ENCODE measurements at regions not wholly inside any gene's neighbourhood (a gene's known extent, or its start where the extent isn't known, plus 50 kb on each side); places are given as distances from the start of the nearest gene placed in this dataset.

DNA sequence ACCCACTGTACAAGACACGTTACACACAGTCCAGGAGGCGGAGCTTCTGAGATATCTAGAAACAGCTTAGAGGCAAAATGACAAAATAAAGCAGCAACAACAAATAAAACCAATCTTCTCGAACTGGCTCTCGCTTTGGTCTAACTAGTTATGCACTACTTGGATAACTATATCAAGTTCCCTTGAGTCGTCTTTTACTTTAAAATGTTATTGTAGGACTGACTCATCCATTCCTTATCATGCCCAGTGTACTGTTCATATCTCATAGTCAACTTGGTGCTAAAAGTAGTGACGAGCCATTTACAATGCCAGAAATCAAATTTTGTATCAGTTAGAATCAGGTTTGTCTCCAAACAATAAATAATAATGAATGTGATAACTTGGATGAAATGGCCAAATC, 102.5 kb upstream of the SLC35G4 start:
- no peak for TF ChIP-seq POLR2A (IDR thresholded peaks at IDR 0.05; ENCODE audit: extremely low read depth, insufficient read length)
- TF ChIP-seq, protein P1, sequence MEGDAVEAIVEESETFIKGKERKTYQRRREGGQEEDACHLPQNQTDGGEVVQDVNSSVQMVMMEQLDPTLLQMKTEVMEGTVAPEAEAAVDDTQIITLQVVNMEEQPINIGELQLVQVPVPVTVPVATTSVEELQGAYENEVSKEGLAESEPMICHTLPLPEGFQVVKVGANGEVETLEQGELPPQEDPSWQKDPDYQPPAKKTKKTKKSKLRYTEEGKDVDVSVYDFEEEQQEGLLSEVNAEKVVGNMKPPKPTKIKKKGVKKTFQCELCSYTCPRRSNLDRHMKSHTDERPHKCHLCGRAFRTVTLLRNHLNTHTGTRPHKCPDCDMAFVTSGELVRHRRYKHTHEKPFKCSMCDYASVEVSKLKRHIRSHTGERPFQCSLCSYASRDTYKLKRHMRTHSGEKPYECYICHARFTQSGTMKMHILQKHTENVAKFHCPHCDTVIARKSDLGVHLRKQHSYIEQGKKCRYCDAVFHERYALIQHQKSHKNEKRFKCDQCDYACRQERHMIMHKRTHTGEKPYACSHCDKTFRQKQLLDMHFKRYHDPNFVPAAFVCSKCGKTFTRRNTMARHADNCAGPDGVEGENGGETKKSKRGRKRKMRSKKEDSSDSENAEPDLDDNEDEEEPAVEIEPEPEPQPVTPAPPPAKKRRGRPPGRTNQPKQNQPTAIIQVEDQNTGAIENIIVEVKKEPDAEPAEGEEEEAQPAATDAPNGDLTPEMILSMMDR (IDR thresholded peaks at IDR 0.05; ENCODE audit: low read depth, low read length), result no peak
